Germinal center (tissue), 1 donor: ENCODE measurements at regions not wholly inside any gene's neighbourhood (a gene's known extent, or its start where the extent isn't known, plus 50 kb on each side); places are given as distances from the start of the nearest gene placed in this dataset.

ENCODE experiments used
- DNase-seq: peaks from one replicate; pipeline ENCODE4 v3.0.0; 2012; ENCODE audit warnings: mixed read lengths, low spot score

DNA sequence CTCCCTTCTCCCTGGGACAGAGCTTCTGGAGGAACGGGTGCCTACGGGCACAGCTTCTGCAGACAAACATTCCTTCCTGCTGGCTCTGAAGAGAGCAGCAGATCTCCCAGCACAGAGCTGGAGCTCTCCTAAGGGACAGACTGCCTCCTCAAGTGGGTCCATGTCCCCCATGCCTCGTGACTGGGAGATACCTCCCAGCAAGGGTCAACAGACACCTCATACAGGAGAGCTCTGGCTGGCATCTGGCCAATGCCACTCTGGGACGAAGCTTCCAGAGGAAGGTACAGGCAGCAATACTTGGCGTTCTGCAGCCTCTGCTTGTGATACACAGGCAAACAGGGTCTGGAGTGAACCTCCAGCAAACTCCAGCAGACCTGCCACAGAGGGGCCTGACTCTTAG, 227.9 kb downstream of the SPATA31D1 start:
- DNase-seq: no peak

- no peak for DNase-seq
These were observed 234.9 kb downstream of the SPATA31D1 start for GRCh38 chr9:82223442-82223841.

- DNase-seq: no peak
These were observed 242.8 kb downstream of the SPATA31D1 start for GRCh38 chr9:82231411-82231810.

DNA sequence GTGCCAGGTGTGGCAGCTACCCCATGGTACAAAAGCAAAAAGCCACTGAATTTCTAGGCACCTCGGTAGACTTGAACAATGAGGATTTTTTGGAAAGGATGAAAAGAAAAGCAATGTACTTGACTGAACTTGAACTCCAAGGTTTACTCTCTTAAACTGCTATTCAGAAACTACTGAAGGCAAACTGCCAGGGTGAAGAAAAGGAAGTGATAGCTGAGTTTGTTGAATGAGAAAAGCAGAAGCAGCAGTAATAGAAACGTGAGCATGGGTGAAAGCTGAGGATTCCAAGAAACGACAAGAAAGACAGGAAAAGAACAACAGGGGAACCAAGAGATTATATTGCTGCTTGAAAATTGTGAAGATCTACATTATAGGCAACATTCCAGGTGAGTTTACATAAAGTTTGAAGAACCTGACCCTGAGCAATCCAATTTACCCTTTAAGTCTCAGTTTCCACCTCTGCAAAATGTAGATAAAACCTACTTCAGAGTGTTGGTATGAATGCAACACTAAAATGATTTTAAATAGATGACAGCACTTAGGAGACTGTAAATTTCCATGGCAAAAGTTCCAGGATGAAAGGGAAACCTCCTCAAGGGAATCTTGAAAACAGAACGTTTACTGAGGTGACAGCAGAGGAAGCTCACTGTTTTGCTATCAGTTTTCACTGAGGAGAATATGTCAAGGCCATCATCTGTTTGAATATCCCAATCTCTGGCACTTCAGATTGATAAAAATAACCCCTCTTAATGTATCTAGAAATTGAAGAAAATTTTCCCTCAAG, 245.8 kb downstream of the SPATA31D1 start:
- DNase-seq: no peak

DNA sequence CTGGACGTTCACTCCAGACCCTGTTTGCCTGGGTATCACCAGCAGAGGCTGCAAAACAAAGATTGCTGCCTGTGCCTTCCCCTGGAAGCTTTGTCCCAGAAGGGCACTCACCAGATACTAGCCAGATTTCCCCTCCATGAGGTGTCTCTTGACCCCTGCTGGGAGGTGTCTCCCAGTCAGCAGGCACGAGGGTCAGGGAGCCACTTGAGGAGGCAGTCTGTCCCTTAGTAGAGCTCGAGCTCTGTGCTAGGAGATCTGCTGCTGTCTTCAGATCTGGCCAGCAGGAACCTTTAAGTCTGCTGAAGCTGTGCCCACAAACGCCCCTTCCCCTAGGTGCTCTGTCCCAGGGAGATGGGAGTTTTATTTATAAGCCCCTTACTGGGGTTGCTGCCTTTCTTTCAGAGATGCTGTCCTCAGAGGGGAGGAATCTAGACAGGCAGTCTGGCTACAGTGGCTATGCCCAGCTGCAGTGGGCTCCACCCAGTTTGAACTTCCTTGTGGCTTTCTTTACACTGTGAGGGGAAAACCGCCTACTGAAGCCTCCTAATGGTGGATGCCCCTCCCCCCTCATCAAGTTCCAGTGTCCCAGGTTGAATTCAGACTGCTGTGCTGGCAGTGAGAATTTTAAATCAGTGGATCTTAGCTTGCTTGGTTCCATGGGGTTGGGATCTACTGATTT, 253.9 kb downstream of the SPATA31D1 start:
- no peak for DNase-seq

DNA sequence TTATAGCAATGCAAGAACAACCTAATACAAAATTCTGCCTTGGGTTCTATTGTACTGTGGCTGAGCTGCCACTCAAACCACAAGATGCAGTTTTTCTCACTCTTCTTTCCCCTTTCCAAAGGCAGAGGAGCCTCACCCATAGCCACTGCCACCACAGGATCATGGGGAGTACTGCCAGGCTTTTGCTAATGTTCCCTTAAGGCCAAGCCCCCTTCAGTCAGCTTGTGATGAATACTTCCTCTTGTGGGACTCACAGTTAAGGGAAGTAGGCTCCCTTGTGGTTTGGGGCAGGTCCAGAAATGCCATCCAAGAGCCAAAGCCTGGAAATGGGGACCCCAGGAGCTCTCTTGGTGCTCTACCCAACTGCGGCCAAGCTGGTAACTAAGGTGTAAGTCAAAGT, 258.7 kb downstream of the SPATA31D1 start:
- DNase-seq: no peak

- DNase-seq: no peak
These were observed 263.5 kb downstream of the SPATA31D1 start for GRCh38 chr9:82252116-82252515.

DNA sequence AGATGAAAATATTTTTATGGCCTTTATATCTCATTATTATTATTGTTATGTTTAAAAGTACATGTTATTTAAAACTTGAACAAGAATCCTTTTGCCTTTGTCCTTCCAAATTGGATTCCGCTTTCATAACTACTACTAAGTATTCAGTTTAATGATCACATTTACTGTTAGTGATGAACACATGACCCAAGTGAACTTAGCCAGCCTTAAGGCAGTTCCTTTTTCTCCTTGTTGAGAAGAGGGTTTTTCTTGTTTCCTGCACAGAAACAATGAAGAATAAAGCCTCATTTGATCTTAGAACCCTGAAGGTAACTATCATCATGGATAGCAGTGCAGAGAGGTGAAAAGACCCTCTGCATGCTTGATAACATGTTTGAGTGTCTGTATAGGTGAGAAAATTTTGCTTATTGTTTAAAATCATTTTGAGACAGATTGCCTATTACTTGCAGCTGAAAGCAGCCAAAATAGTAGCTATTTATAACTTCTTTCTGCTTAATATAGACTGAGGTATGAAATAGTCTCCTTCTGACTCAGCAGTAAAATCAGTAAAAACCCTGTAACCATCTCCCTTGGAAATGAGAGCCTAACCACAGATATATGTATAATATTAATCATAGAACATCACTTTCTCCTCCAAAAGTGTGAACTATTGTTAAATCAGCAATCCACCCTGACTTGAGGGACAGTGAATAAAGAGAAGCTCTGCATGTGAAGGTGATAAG, 266.2 kb downstream of the SPATA31D1 start:
- no peak for DNase-seq

- DNase-seq: no peak
These were observed 267.1 kb downstream of the SPATA31D1 start for GRCh38 chr9:82255481-82256176.

- DNase-seq: no peak
These were observed 272.1 kb downstream of the SPATA31D1 start for GRCh38 chr9:82260691-82261090.

- DNase-seq: no peak
These were observed 275.0 kb downstream of the SPATA31D1 start for GRCh38 chr9:82263619-82264018.

DNA sequence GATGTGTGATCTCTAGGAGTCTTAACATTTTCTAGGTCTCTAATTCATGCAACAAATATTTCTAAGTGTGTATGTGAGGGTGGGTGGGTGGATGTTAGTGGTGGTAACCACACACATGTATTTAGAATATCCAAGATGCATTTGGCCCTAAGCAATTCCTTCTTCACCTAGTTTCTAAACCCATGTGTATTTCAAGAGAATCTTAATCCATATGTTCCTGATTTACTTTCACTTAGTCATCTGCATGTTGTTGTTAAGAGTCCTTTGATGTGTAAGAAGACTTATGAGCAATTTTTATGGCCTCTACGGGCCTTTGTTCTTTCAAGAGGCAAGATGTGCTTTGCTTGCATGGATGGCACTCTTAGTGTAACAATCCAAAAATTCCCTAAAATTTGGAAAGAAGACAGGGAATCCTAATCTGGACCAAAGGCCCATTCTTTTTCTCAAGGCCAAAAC, 282.6 kb downstream of the SPATA31D1 start:
- DNase-seq: no peak

DNA sequence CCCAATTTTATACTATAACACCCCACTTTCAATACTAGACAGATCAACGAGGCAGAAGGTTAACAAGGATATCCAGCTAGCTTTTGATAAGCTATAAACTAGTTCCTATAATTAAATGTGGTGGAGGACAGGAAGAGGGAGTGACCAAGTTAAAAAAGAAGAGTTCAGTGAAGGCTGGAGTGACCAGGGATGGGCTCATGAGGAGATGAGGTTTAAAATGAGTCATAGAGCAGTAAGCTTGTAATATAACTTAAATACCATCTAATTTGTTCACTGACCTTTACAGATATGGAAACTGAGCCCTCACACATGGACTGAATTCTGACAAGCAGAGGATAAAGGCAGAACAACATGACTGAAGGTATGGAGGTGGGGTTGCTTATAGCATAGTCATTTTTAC, 284.5 kb downstream of the SPATA31D1 start:
- no peak for DNase-seq

DNA sequence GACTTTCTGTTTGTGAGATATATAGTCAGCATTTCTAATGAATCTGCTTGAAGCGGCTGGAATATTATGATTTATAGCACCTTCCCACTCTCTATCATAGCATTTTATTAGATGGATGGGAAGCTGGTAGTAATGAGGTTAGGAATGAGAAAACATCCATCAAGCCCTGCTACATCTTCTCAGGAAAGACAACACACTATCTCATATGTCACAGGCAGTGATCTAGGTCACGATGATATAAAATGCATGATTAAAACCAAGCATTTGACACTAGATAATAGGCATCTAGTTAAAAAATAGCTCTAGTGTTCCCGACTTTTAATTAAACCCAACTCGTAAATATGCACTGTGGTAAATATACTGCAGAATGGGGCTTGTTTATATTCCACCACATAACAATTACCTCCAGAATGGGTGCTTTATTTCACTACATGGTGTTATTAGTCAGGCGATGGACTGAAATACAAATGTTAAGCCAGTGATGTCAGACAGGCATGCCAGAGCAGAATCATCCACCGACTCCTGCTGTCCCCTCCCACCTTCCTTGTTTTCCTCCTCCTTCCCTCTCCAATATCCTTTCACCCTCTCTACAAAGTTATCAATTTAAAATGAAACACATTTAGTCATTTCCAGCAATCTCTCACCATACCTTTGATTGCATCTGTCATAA, 286.8 kb downstream of the SPATA31D1 start:
- no peak for DNase-seq

GRCh38 chr9:82281066-82281465, 292.5 kb downstream of the SPATA31D1 start:
- DNase-seq: no peak

DNA sequence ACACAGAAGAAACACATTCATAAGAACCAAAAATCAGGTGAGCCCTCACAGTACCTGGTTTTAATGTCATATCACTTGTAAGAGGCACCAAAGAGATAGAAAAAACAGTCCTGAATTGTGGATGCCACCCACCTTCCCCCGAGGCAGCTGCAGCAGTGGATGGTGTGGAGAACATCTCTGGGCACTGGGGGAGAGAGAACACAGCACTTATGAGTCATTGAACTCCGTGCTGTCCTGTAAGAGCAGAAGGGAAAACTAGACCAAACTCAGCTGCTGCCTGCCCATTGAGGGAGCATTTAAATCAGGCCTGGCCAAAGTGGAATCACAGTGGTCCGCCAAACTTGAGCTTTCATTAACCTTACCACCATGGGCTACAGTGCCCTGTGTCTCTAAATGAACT, 296.2 kb downstream of the SPATA31D1 start:
- DNase-seq: no peak

- no peak for DNase-seq
These were observed 306.6 kb downstream of the SPATA31D1 start for GRCh38 chr9:82295181-82295580.

DNA sequence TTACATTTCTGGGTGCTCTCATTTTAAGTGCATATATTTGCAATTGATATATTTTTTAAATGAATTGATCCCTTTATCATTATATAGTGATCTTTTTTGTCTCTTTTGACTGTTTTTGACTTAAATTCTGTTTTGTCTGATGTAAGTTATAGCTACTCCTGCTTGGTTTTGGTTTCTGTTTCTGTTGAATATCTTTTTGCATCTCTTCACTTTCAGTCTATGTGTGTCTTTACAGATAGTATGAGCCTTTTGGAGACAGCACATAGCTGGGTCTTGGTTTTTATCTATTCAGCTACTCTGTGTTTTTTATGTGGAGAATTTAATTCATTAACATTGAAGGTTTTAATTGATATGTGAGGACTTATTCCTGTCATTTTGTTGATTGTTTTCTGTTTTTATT, 311.3 kb downstream of the SPATA31D1 start:
- no peak for DNase-seq

- DNase-seq: no peak
These were observed 314.5 kb downstream of the SPATA31D1 start for GRCh38 chr9:82302968-82303655.

- no peak for DNase-seq
These were observed 320.3 kb downstream of the SPATA31D1 start for GRCh38 chr9:82308836-82309235.

DNA sequence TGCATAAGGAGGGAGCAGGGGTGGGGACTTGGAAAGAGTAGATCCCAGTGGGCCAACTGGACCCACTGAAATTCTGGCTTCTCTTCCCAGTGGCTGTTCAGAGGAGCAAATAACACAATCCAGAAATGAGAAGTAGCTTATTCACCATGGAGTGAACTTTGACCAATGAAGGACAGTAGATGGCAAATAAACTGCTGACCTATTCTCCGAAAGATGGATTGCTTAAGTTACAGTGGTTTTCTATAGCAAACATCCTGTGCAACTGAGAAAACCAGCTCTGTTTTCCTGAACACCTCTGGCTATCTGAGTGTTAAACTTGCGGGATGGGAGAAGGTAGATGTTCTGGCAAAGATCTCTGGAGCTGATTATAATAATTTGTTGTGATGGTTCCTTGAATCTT, 325.1 kb downstream of the SPATA31D1 start:
- no peak for DNase-seq
